Astrocyte (in vitro differentiated cells and primary cell): ENCODE measurements at regions not wholly inside any gene's neighbourhood (a gene's known extent, or its start where the extent isn't known, plus 50 kb on each side); places are given as distances from the start of the nearest gene placed in this dataset.

Experiments
- DNase-seq: peaks from one replicate; pipeline ENCODE4 v3.0.0-alpha.2; 2010; ENCODE audit warnings: low read depth
- FAIRE-seq: peaks from 2 replicates; lab custom pipeline; 2011; peaks lifted over from hg19 to GRCh38; lab: Jason Lieb, UNC
- H2AFZ ChIP-seq: 2 replicates; pipeline ENCODE4 v1.6.0; 2012; ENCODE audit warnings: low read depth, low read length, inconsistent platforms
- H3K27ac ChIP-seq: 2 replicates; pipeline ENCODE4 v1.5.1; 2011; ENCODE audit warnings: low read depth, low read length, inconsistent platforms
- H3K27me3 ChIP-seq: 2 replicates; pipeline ENCODE4 v1.6.0; 2011; ENCODE audit warnings: low read length, inconsistent platforms; ENCODE audit not compliant: insufficient read depth
- H3K36me3 ChIP-seq: 2 replicates; pipeline ENCODE4 v1.5.1; 2011; ENCODE audit warnings: low read length, inconsistent platforms; ENCODE audit not compliant: insufficient read depth
- H3K4me1 ChIP-seq: 2 replicates; pipeline ENCODE4 v1.5.1; 2011; ENCODE audit warnings: low read length, inconsistent platforms; ENCODE audit not compliant: insufficient read depth
- H3K4me2 ChIP-seq: 2 replicates; pipeline ENCODE4 v1.6.0; 2012; ENCODE audit warnings: low read length, inconsistent platforms
- H3K4me3 ChIP-seq: 2 replicates; pipeline ENCODE4 v1.5.1; 2011; ENCODE audit warnings: low read depth, mild to moderate bottlenecking, low read length, inconsistent platforms; ENCODE audit not compliant: insufficient read depth
- H3K79me2 ChIP-seq: 2 replicates; pipeline ENCODE4 v1.6.0; 2012; ENCODE audit warnings: mild to moderate bottlenecking, low read length, inconsistent platforms; ENCODE audit not compliant: insufficient read depth
- H3K9ac ChIP-seq: 2 replicates; pipeline ENCODE4 v1.6.0; 2012; ENCODE audit warnings: mild to moderate bottlenecking, low read length, inconsistent platforms
- H3K9me3 ChIP-seq: 2 replicates; pipeline ENCODE4 v1.5.1; 2012; ENCODE audit warnings: low read depth, mild to moderate bottlenecking, low read length, inconsistent platforms; ENCODE audit not compliant: insufficient read depth
- H4K20me1 ChIP-seq: 2 replicates; pipeline ENCODE4 v1.6.0; 2012; ENCODE audit warnings: low read length, inconsistent platforms; ENCODE audit not compliant: insufficient read depth
- H3K27ac Mint-ChIP-seq: one replicate; pipeline ENCODE4 v1.8.0; 2021; ENCODE audit warnings: mild to moderate bottlenecking, mixed read lengths; ENCODE audit not compliant: unreplicated experiment
- H3K27me3 Mint-ChIP-seq: one replicate; pipeline ENCODE4 v1.8.0; 2021; ENCODE audit warnings: low read depth, mixed read lengths; ENCODE audit not compliant: unreplicated experiment
- H3K36me3 Mint-ChIP-seq: one replicate; pipeline ENCODE4 v1.8.0; 2021; ENCODE audit warnings: low read depth, mixed read lengths; ENCODE audit not compliant: unreplicated experiment
- H3K4me1 Mint-ChIP-seq: one replicate; pipeline ENCODE4 v1.8.0; 2021; ENCODE audit warnings: low read depth, mixed read lengths; ENCODE audit not compliant: unreplicated experiment
- H3K4me3 Mint-ChIP-seq: one replicate; pipeline ENCODE4 v1.8.0; 2021; ENCODE audit warnings: mild to moderate bottlenecking, moderate library complexity, mixed read lengths; ENCODE audit not compliant: unreplicated experiment
- H3K9me3 Mint-ChIP-seq: one replicate; pipeline ENCODE4 v1.8.0; 2021; ENCODE audit warnings: mild to moderate bottlenecking, mixed read lengths; ENCODE audit not compliant: unreplicated experiment
- EZH2 ChIP-seq: IDR thresholded peaks from 2 replicates; pipeline ENCODE4 v1.6.1; 2012; ENCODE audit warnings: mild to moderate bottlenecking, low read length, inconsistent platforms; ENCODE audit not compliant: insufficient read depth
- TF ChIP-seq, protein P1 (sequence below): IDR thresholded peaks from 2 replicates; pipeline ENCODE4 v1.5.1; 2011; ENCODE audit warnings: low read depth, mild to moderate bottlenecking, inconsistent platforms, low read length, moderate library complexity; ENCODE audit not compliant: insufficient read depth

DNA sequence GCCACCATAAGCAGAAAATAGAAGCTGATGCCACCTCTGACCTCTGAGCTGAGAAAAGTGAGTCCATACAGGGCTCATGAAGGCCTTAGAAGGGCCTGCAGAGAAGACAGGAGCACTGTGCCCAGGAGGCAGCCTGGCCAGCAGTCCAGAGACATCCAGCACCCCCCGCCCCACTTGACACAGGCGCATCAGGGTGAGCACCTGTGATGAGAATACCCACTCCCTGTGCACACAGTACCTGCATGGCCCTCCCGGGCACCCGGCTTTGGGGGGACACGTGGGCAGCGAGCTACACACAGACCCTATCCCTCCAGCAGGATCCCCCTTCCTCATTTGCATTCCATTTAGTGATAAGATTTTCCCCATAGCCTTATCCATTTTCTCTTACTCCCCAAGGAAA, 63.6 kb upstream of the NSMCE3 start:
- TF ChIP-seq, protein P1, sequence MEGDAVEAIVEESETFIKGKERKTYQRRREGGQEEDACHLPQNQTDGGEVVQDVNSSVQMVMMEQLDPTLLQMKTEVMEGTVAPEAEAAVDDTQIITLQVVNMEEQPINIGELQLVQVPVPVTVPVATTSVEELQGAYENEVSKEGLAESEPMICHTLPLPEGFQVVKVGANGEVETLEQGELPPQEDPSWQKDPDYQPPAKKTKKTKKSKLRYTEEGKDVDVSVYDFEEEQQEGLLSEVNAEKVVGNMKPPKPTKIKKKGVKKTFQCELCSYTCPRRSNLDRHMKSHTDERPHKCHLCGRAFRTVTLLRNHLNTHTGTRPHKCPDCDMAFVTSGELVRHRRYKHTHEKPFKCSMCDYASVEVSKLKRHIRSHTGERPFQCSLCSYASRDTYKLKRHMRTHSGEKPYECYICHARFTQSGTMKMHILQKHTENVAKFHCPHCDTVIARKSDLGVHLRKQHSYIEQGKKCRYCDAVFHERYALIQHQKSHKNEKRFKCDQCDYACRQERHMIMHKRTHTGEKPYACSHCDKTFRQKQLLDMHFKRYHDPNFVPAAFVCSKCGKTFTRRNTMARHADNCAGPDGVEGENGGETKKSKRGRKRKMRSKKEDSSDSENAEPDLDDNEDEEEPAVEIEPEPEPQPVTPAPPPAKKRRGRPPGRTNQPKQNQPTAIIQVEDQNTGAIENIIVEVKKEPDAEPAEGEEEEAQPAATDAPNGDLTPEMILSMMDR, result no peak
- no peak for TF ChIP-seq EZH2
- H3K27ac ChIP-seq, result no peak overlapping the region
- FAIRE-seq (no peak), DNase-seq (no peak)
- no peak overlapping the region for H3K4me2 ChIP-seq
- H3K9me3 Mint-ChIP-seq, result no peaks in the 10 kb centered on the region
- H3K36me3 Mint-ChIP-seq, result peaks cover 4% of the 10 kb centered on the region
- no peak overlapping the region for H3K27ac Mint-ChIP-seq
- no peaks in the 10 kb centered on the region for H3K9me3 ChIP-seq
- H3K27me3 ChIP-seq, result no peaks in the 10 kb centered on the region
- no peak overlapping the region for H3K4me3 ChIP-seq
- H3K4me3 Mint-ChIP-seq, result no peak overlapping the region
- H3K79me2 ChIP-seq, result no peaks in the 10 kb centered on the region
- H2AFZ ChIP-seq, result no peak overlapping the region
- no peak overlapping the region for H3K9ac ChIP-seq
- no peaks in the 10 kb centered on the region for H3K36me3 ChIP-seq
- H3K4me1 ChIP-seq, result no peaks in the 10 kb centered on the region
- H4K20me1 ChIP-seq, result no peaks in the 10 kb centered on the region
- peaks cover 12% of the 10 kb centered on the region for H3K27me3 Mint-ChIP-seq
- H3K4me1 Mint-ChIP-seq, result peaks cover 16% of the 10 kb centered on the region

- TF ChIP-seq, protein P1, result no peak
- no peak for TF ChIP-seq EZH2
- FAIRE-seq (no peak), DNase-seq (no peak)
- Histone ChIP-seq H3K9me3 (no peaks in the 10 kb centered on the region), H4K20me1 (no peaks in the 10 kb centered on the region), H3K9ac (no peak overlapping the region), H3K27me3 (no peaks in the 10 kb centered on the region), H3K36me3 (no peaks in the 10 kb centered on the region), H3K27ac (no peak overlapping the region), H3K4me3 (no peak overlapping the region), H2AFZ (no peak overlapping the region), H3K79me2 (no peaks in the 10 kb centered on the region), H3K4me1 (no peaks in the 10 kb centered on the region), H3K4me2 (no peak overlapping the region)
- Mint-ChIP-seq H3K4me3 (no peak overlapping the region), H3K36me3 (peaks cover 2% of the 10 kb centered on the region), H3K4me1 (peaks cover 11% of the 10 kb centered on the region), H3K27ac (no peak overlapping the region), H3K9me3 (no peaks in the 10 kb centered on the region), H3K27me3 (peaks cover 5% of the 10 kb centered on the region)
These were observed 62.0 kb upstream of the NSMCE3 start for GRCh38 chr15:29331669-29332068.

GRCh38 chr15:29331071-29331470, 61.4 kb upstream of the NSMCE3 start:
- no peak overlapping the region for H3K27ac ChIP-seq
- peaks cover 11% of the 10 kb centered on the region for H3K4me1 Mint-ChIP-seq
- no peak overlapping the region for H3K4me3 Mint-ChIP-seq
- H3K36me3 ChIP-seq, result no peaks in the 10 kb centered on the region
- DNase-seq, result no peak
- H3K4me3 ChIP-seq, result no peak overlapping the region
- no peaks in the 10 kb centered on the region for H3K36me3 Mint-ChIP-seq
- no peaks in the 10 kb centered on the region for H3K27me3 Mint-ChIP-seq
- H3K9me3 Mint-ChIP-seq, result no peaks in the 10 kb centered on the region
- H2AFZ ChIP-seq, result no peak overlapping the region
- no peak for TF ChIP-seq EZH2
- TF ChIP-seq, protein P1, result no peak
- no peaks in the 10 kb centered on the region for H4K20me1 ChIP-seq
- no peak overlapping the region for H3K4me2 ChIP-seq
- no peak overlapping the region for H3K9ac ChIP-seq
- FAIRE-seq, result no peak
- H3K4me1 ChIP-seq, result no peaks in the 10 kb centered on the region
- no peaks in the 10 kb centered on the region for H3K79me2 ChIP-seq
- H3K9me3 ChIP-seq, result no peaks in the 10 kb centered on the region
- H3K27me3 ChIP-seq, result no peaks in the 10 kb centered on the region
- H3K27ac Mint-ChIP-seq, result no peak overlapping the region
